ENCODE measurements at regions not wholly inside any gene's neighbourhood (a gene's known extent, or its start where the extent isn't known, plus 50 kb on each side); places are given as distances from the start of the nearest gene placed in this dataset.

DNA sequence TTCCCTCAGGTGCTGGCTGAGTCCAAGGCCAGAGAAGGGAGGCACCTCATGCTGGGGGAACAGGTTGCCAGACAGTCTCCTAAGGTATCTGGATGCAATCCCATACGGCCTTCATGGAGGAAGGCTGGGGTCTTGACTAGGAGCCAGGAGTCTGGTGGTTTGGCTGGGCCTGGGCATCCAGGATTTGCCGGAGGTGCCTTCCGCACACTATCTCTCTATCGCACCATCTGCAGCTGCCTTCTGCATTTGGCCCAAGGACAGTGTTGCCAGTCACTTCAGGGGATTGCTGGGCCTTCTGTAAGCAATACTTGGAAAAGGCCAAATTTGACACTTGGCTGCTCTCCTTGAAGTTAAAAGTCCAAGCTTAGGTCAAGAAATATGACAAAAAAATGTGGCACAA is 327.2 kb downstream of the EN1 start:
- DNase-seq = no peak

- no peak for DNase-seq
These were observed 327.9 kb downstream of the EN1 start for GRCh38 chr2:118519511-118519910.

GRCh38 chr2:118510807-118511206 is 336.6 kb downstream of the EN1 start:
- DNase-seq = no peak

GRCh38 chr2:118509319-118510004 is 338.0 kb downstream of the EN1 start:
- no peak for DNase-seq

DNA sequence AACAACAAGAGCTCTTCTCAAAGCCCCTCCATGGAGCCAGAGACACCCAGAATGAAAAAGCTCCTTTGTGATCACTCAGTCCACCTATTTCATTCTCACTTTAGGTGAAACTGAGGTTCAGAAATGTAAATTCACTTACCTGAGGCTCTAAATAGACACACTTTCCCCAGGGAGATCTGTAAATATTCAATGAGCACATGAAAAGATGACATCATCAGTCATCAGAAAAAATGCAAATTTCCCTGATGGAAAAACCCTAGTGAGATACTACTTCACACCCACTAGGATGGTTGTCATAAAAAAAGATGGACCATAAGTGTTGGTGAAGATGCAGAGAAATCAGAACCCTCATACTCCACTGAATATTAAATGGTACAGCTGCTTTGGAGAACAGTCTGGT is 339.2 kb downstream of the EN1 start:
- DNase-seq = no peak

DNA sequence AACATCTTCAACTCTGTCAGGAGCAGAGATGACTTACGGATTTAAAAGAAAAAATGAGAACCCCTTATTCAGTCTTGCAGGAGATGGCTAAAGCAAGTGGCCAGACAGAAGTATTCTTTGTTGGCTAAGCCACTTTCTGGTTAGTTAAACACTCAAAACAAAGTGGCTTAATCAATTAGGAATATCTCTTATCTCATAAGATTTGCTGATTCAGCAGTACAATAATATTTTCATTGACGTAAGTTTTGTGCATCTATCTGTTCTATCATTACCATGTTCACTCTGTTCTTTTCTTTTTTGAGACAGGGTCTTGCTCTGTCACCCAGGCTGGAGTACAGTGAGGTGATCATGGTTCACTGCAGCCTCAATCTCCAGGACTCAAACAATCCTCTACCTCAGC is 342.0 kb downstream of the EN1 start:
- DNase-seq = no peak

DNA sequence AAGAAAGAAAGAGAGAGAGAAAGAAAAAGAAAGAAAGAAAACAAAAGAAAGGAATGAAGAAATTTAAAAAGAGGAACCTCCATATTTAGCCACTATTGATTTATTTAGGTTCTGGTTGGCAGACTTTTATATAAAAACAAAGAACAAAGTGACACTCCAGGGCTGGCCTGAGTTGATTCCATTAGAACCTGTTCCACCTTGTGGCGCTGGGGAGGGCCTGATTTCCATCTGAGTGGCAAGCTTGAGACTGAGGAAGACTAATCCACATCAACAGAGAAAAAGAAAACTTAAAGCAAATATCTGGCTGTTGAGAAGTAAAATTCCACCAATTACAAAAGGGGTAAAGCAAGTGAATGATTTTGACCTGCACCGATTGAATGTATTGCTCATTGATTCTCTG is 345.3 kb downstream of the EN1 start:
- DNase-seq = no peak

DNA sequence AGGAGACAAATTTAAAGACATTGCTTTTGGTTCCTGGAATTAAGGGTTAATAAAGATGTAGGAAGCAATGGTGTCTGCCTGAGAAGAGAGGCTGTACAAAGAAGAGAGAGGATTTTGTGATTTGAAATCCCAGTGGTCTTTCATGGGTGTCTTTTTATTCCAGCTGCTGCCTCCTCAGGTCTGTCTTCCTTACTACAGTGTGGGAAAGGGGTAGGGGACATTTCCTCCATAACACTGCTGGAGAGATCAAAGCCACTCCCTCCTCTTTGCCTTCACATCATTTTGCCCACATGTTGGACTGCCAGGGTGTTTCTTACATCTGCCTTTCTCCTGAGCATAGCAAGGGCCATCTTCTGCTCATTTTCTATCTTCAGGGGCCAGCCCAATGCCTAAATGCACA is 348.5 kb downstream of the EN1 start:
- DNase-seq = no peak

GRCh38 chr2:118496870-118497611 is 350.4 kb downstream of the EN1 start:
- no peak for DNase-seq

DNA sequence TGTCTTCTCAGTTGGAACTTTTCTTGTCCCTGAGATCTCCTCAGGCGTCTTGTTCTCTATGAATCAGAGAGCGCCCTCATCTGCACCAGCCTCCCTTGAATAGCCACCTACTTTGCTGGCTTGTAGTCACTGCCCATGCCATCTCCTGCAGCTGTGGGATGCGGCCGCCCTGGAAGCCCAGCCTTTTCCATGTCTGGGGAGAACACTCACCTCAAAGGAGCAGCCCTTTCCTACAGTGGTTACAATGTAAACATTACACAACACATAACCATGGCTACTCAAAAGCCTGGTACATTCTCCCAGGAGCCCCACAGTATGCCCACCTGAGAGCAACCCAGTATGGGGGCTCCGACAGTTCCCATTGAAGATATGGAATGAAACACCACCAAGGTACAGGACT is 351.0 kb downstream of the EN1 start:
- no peak for DNase-seq

- DNase-seq = no peak
These were observed 352.2 kb downstream of the EN1 start for GRCh38 chr2:118495290-118495689.

- DNase-seq = no peak
These were observed 354.2 kb downstream of the EN1 start for GRCh38 chr2:118493213-118493612.

GRCh38 chr2:118492335-118492734 is 355.1 kb downstream of the EN1 start:
- DNase-seq = no peak

DNA sequence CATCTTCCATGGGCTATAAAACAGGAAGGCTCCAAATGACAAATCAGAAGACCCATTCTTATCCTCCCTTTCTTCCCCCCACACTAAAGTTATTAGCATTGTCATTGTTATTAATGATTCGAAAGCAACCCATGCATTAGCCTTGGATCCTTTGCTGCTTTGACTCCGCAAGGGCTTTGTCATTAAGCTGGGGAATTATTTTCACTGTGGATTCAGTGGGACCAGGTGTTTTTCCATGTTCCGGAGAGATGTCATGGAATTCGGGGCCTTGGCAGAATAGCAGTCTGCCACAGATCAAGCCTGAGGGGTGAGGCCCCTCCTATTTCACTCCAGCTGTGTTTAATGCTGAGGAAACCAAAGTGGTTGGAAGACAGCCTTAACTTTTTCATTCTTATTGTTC is 357.1 kb downstream of the EN1 start:
- DNase-seq = no peak

DNA sequence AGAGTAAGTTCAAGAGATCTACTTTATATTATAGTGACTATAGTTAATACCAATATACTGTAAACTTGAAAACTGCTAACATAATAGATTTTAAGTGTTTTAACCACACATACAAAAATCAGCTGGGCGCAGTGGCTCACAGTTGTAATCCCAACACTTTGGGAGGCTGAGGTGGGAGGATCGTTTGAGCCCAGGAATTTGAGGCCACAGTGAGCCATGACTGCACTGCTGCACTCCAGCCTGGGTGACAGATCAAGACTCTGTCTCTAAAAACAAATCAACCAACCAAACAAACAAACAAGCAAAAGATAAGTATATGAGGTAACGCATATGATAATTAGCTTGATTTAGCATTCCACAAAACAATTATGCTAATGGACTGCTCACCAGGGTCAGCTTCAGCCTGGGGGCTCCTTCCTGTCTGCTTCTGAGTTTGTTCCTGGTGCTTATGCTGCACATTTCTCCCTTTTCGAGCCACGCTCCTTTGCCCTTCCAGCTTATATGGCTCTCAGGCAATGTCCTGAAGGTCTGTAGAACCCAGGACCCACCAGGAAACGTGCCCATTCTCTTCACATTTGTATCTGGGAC is 357.6 kb downstream of the EN1 start:
- DNase-seq = no peak

DNA sequence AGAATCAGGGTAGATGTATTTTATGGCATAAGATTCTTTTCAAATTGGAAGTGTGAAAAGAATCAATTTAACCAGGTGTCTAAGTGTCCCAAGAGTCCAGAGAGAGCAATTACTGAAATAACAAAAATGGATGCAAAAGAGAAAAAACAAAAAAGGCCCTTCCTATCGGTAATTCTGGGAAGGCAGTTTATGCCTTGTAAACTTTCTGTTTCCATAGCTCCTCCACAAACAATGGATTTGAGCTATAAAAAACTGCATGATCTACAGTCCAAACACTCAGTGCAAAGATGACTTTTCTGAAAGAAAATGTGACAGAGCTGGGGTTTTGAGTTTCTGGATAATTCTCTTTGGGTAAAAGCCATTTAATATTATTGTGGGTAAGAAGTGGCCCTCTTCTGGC is 366.1 kb downstream of the EN1 start:
- DNase-seq = no peak

- DNase-seq = no peak
These were observed 368.4 kb downstream of the EN1 start for GRCh38 chr2:118479020-118479419.

DNA sequence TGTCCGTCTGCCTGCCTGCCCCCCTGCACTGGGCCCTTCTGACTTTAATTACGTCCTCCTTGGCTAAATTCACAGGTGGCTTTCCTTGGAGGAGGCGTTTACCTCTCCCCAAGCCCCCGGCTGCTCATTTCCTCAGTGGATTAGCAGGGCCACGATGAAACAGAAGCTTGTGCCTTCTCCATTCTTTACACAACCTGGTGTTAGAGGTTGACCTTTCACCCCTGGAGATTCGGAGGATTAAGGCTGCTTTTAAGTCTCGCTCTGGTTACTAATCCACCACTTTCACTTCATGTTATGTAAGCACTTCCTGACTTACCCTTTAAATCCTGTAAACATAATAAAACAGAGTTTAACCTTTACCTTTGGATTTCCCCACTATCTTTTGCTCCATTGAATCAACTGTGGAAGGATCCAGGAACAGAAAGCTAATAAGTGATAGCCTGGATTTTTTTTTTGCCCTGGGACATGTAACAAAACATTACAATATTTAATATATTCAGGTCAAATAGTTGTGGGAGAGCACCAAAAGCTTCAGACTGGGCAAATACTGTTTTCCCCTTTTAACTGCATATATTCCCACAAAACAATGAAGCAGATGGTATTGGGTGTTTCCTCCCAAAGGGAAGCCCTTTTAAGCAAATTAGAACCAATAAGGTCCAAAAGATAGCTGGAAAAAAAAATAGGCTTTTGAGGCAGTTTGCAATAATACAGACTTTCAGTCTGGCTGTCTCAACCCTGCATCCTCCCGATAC is 370.2 kb downstream of the EN1 start:
- no peak for DNase-seq

GRCh38 chr2:118475622-118476205 is 371.7 kb downstream of the EN1 start:
- no peak for DNase-seq

DNA sequence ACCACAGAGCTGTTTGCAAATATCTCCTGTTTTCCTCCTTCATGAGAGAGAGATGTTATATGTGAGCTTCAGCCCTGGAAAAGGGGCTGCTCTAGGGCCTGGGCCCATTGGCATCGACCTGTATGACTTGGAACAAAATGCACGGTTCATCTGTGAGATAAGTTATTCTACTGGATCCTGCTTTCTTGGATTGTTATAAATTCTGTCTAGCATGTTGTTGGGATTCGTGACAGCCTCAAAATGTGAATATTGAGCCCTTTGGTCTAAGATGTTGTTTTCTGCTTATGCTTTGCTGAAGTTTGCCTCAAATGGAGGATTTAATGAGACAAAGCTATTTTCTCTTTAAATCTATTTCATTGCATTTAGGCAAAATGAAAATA is 372.9 kb downstream of the EN1 start:
- DNase-seq = no peak

DNA sequence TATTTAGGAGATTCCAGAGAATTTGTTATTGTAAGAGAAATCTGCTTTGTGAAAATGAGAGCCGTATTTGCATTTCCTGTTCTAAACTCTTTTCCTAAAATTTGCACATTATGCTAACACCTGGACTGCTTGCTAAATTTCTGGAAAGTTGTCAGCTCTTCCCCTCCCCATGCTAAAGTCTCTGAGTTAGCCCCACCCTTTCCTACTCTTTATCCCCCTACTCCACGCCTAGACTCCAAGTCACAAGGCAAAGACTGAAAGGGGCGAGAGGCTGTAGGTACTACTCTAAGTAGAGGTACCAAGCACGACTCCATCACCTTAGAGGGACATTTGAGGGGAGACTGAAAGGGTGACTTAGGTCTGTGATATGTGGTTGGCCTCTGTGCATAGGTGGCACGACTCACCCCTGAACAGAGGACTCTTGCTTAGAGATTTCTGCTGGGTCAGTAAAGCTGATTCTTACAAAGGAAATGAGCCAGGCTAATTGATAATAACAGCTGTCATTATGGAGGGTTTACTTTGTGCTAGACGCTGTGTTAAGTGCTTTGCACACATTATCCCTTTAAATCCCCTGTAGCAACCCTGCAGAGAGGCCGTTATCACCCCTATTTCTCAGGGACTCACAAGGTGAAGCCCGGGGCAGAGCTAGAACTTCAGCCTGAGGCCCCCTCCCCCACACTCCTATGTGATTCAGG is 373.5 kb downstream of the EN1 start:
- DNase-seq = no peak
